Stomach (tissue), 8 donors: ENCODE measurements at regions not wholly inside any gene's neighbourhood (a gene's known extent, or its start where the extent isn't known, plus 50 kb on each side); places are given as distances from the start of the nearest gene placed in this dataset.

Experiments used
- DNase-seq, 2 donors: peaks; one replicate each; pipeline versions ENCODE4 v3.0.0 to v3.0.0-alpha.2; 2013 to 2019
- H3K27ac ChIP-seq, 5 donors: fragments of 200-600 bp in 4 of 5; sonication (generic) in 4 of 5; one replicate each; pipeline ENCODE4 v1.5.1; 2013 to 2019; ENCODE audit warnings: mild to moderate bottlenecking in 1 of 5, moderate library complexity in 1 of 5
- H3K27me3 ChIP-seq, 3 donors: fragments of 200-600 bp; sonication (generic); one replicate each; pipeline ENCODE4 v1.5.1; 2017 to 2019; ENCODE audit warnings: mixed run types in 1 of 3
- H3K36me3 ChIP-seq, 4 donors: fragments of 200-600 bp; sonication (generic); 1 replicate in 3 of 4; 2 replicates in 1 of 4; pipeline ENCODE4 v1.5.1; 2016 to 2019
- H3K4me1 ChIP-seq, 4 donors: fragments of 200-600 bp; sonication (generic); one replicate each; pipeline ENCODE4 v1.5.1; 2016 to 2019
- H3K4me3 ChIP-seq, 4 donors: fragments of 200-600 bp; sonication (generic) in 3 of 4; one replicate each; pipeline ENCODE4 v1.5.1; 2016 to 2019; ENCODE audit warnings: mild to moderate bottlenecking in 1 of 4
- H3K9me3 ChIP-seq, 4 donors: fragments of 200-600 bp; sonication (generic); one replicate each; pipeline ENCODE4 v1.5.1; 2016 to 2019
- CTCF ChIP-seq, 7 experiments: fragments of 450-650 bp in 4 of 7; fragments of 200-600 bp in 3 of 7; sonication (generic) in 3 of 7; IDR thresholded peaks; one replicate each; pipeline ENCODE4 v1.5.1; 2016 to 2019; ENCODE audit warnings: antibody characterized with exemption in 7 of 7, control low read depth in 2 of 7, mild to moderate bottlenecking in 1 of 7
- EP300 ChIP-seq: sonication (generic); formaldehyde crosslinking; IDR thresholded peaks from one replicate; pipeline ENCODE4 v1.6.1; 2017; ENCODE audit warnings: antibody characterized with exemption
- POLR2A ChIP-seq, 4 donors: fragments of 450-650 bp; IDR thresholded peaks; one replicate each; pipeline ENCODE4 v1.6.1; 2016; ENCODE audit warnings: antibody characterized with exemption in 4 of 4, control low read depth in 2 of 4, mild to moderate bottlenecking in 1 of 4, moderate library complexity in 1 of 4
- POLR2AphosphoS5 ChIP-seq, 3 donors: sonication (generic); formaldehyde crosslinking; IDR thresholded peaks; one replicate each; pipeline ENCODE4 v1.6.1; 2016; ENCODE audit warnings: antibody characterized with exemption in 3 of 3
- WGBS, 5 donors: extraction: QIAGEN DNeasy Blood & Tissue Kit in 3 of 5; methylation state at CpG; one replicate each; pipeline versions ENCODE4 v1.1.5 to v1.1.7; 2013 to 2018; 5-methylcytosine and 5-hydroxymethylcytosine counted together
- intact Hi-C: fragments of 100-400 bp; cut with DNase I; formaldehyde crosslinking; loops from one replicate; pipeline ENCODE4 v1.15.1; 2023; ENCODE audit warnings: low total_unique reads
- donor health status: healthy with polysubstance abuse.
- donor health status: Bipolar disorder and iron deficiency.
- donor health status: healthy.

GRCh38 chr1:118785246-118785645, 202.9 kb downstream of the TBX15 start:
- TF ChIP-seq CTCF (IDR thresholded peaks at IDR 0.05): no peak
- no peak for TF ChIP-seq POLR2A (IDR thresholded peaks at IDR 0.05)
- TF ChIP-seq EP300: no peak
- no peak for TF ChIP-seq POLR2AphosphoS5 (IDR thresholded peaks at IDR 0.05)
- intact Hi-C loops: no loop called here
- H3K4me3 ChIP-seq: no peak overlapping the region
- no peaks in the 10 kb centered on the region for H3K36me3 ChIP-seq
- no peak for DNase-seq
- WGBS, 5 donors: 35 to 67% (median 50%) methylated on average over 2 of the region's 2 CpGs
- H3K9me3 ChIP-seq: peaks cover 0 to 29% (median 11%) of the 10 kb centered on the region in 4 donors
- H3K27ac ChIP-seq: no peak overlapping the region
- no peaks in the 10 kb centered on the region for H3K4me1 ChIP-seq
- H3K27me3 ChIP-seq: no peaks in the 10 kb centered on the region

GRCh38 chr1:118783095-118783758, 204.9 kb downstream of the TBX15 start:
- 55 to 68% (median 62%) methylated on average over 2 of the region's 2 CpGs for WGBS, 5 donors
- H3K4me3 ChIP-seq: no peak overlapping the region
- no peak for TF ChIP-seq POLR2AphosphoS5 (IDR thresholded peaks at IDR 0.05)
- no peak for TF ChIP-seq POLR2A (IDR thresholded peaks at IDR 0.05)
- no peak for TF ChIP-seq CTCF (IDR thresholded peaks at IDR 0.05)
- no peak for TF ChIP-seq EP300
- H3K27ac ChIP-seq: no peak overlapping the region
- H3K36me3 ChIP-seq: no peaks in the 10 kb centered on the region
- intact Hi-C loops: no loop called here
- H3K27me3 ChIP-seq: no peaks in the 10 kb centered on the region
- DNase-seq: no peak
- peaks cover 0 to 9% (median under 1%) of the 10 kb centered on the region in 4 donors for H3K9me3 ChIP-seq
- H3K4me1 ChIP-seq: no peaks in the 10 kb centered on the region

GRCh38 chr1:118773656-118774055, 214.5 kb downstream of the TBX15 start:
- no peak for TF ChIP-seq EP300
- TF ChIP-seq CTCF (IDR thresholded peaks at IDR 0.05): no peak
- no peak for TF ChIP-seq POLR2A (IDR thresholded peaks at IDR 0.05)
- TF ChIP-seq POLR2AphosphoS5 (IDR thresholded peaks at IDR 0.05): no peak
- Histone ChIP-seq H3K36me3 (no peaks in the 10 kb centered on the region), H3K27ac (no peak overlapping the region), H3K4me1 (no peaks in the 10 kb centered on the region), H3K27me3 (no peaks in the 10 kb centered on the region), H3K9me3 (peaks cover 0 to 23% (median 4%) of the 10 kb centered on the region in 4 donors), H3K4me3 (no peak overlapping the region)
- intact Hi-C loops: no loop called here
- DNase-seq: no peak
- WGBS, 5 donors: 65 to 88% (median 71%) methylated on average over 1 of the region's 1 CpG

DNA sequence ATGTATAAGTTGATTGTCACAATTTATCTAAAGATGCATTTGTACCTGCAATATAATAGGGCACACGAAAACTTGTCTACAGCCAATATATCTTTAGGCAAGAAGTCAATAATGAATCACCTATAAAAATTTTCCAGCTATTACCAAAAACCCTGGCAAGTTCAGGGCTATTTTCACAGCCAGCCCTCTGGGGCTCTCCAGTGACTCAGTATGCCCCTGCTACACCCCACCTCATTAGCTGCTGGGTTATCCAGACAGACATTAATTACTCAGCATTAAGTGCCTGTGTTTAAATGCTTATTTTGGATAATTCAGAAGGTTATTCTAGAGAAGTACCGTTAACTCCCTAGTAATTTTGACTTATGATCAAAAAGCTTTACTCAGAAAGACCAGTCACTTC, 220.2 kb downstream of the TBX15 start:
- H3K9me3 ChIP-seq: peaks cover 0 to 14% (median 6%) of the 10 kb centered on the region in 4 donors
- H3K27ac ChIP-seq: no peak overlapping the region
- no peak for TF ChIP-seq POLR2AphosphoS5 (IDR thresholded peaks at IDR 0.05)
- TF ChIP-seq POLR2A (IDR thresholded peaks at IDR 0.05): no peak
- no peak for TF ChIP-seq EP300
- no peak for TF ChIP-seq CTCF (IDR thresholded peaks at IDR 0.05)
- DNase-seq: no peak
- no peaks in the 10 kb centered on the region for H3K4me1 ChIP-seq
- H3K4me3 ChIP-seq: no peak overlapping the region
- WGBS, 5 donors: 51 to 73% (median 68%) methylated on average over 2 of the region's 2 CpGs
- no peaks in the 10 kb centered on the region for H3K27me3 ChIP-seq
- H3K36me3 ChIP-seq: no peaks in the 10 kb centered on the region
- intact Hi-C loops: no loop called here
